ENCODE measurements at regions not wholly inside any gene's neighbourhood (a gene's known extent, or its start where the extent isn't known, plus 50 kb on each side); places are given as distances from the start of the nearest gene placed in this dataset.

GRCh38 chr15:87357637-87358313, 898.8 kb downstream of the NTRK3 start:
- DNase-seq (ENCODE audit: low read depth in 2 of 2): no peak

- DNase-seq (ENCODE audit: low read depth in 2 of 2): no peak
Observed at GRCh38 chr15:87355946-87356345, 900.6 kb downstream of the NTRK3 start.

- DNase-seq (ENCODE audit: low read depth in 2 of 2): no peak
Observed at GRCh38 chr15:87354661-87355410, 901.7 kb downstream of the NTRK3 start.

- DNase-seq (ENCODE audit: low read depth in 2 of 2): no peak
Observed at GRCh38 chr15:87349181-87349580, 907.4 kb downstream of the NTRK3 start.

- DNase-seq (ENCODE audit: low read depth in 2 of 2): no peak
Observed at GRCh38 chr15:87348746-87349145, 907.8 kb downstream of the NTRK3 start.

- no peak for DNase-seq (ENCODE audit: low read depth in 2 of 2)
Observed at GRCh38 chr15:87347806-87348515, 908.6 kb downstream of the NTRK3 start.

DNA sequence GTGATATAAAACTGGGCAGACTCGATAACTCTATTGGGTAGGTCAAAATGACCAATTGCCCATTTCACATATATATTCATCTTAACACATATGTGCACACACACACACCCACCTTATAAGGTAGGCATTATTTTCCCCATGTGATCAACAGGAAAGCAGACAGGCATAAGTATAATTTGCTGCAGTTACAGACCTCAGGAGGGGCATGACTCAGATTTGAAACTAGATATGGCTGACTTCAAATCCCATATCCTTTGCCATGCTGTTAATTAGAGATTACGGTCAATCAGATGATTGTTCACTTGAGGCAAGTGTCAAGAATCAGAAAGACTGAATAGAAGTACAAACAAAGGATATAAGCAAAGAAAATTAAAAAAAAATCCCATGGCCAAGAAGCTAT, 910.6 kb downstream of the NTRK3 start:
- no peak for DNase-seq (ENCODE audit: low read depth in 2 of 2)

DNA sequence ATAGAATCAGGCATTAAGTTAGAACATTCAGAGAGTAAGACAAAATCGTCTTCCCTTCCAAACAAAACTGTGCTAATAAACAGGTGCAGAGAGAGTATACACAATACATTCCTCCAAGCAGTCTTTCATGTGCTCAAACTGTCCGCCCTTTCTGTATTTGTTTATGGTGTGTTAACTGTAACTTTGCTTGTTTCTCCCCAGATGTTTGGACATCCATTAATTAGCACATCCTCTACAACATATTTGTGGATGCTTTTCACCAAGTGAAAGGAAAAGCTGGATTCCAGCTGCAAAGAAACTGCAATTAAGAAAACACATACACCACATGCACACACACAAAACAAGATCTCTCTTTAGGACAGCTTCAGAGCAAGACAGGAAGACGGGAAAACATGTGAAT, 912.6 kb downstream of the NTRK3 start:
- DNase-seq (ENCODE audit: low read depth in 2 of 2): no peak

DNA sequence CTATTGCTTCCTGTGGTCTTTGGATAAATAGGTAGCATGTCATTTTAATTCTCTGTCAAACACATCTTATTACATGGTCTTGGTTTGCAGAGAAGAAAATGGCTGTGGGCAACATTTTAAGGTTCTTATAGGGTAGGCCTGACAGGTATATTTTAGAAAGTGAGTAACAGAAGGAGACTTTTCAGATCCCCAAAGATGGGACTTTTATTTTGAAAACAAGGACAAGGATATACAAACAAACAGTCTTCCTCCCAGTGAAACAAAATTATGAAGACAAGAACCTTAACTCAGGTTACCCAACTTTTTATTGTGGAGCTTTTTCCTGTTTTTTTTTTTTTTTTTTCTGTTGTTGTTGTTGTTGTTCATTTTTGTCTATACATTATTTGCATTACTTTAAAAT, 916.2 kb downstream of the NTRK3 start:
- no peak for DNase-seq (ENCODE audit: low read depth in 2 of 2)

- DNase-seq (ENCODE audit: low read depth in 2 of 2): no peak
Observed at GRCh38 chr15:87326269-87326668, 930.3 kb downstream of the NTRK3 start.

- DNase-seq (ENCODE audit: low read depth in 2 of 2): no peak
Observed at GRCh38 chr15:87322870-87323269, 933.7 kb downstream of the NTRK3 start.

DNA sequence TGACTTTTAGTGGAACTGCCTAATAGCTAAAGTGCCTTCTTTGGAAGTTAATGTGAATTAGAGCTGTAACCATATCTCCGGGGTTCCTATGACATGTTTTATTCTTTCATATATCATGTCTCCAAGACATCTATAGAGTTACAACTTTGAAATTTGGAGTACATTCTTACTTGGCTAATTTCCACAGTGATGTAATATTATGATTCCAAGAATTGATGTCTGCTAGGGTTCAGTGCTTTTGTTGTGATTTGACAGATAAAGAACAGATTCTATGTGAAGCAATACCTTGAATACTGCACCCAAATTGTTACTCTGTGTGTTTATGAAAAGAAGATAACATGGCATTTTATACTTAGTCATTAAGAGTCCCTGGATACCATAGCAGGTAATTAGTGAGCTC, 934.3 kb downstream of the NTRK3 start:
- DNase-seq (ENCODE audit: low read depth in 2 of 2): no peak

DNA sequence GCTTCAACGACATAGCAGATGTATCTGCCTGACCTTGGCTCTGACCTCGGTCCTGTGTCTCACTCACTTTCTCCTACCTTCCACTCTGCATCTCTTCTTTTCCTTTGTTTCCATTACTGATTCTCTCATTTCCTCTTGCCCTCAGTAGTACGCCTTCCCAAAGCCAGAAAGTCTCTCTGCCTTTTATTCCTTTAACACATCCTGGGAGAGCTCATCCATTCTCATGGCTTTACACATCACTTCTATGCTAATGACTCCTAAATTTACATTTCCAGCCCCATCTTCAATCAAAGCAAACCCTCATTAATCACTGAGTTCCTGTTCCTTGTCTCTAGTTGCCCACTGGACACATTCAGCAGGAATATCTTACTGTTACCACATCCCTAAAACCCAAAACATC, 938.6 kb downstream of the NTRK3 start:
- no peak for DNase-seq (ENCODE audit: low read depth in 2 of 2)

DNA sequence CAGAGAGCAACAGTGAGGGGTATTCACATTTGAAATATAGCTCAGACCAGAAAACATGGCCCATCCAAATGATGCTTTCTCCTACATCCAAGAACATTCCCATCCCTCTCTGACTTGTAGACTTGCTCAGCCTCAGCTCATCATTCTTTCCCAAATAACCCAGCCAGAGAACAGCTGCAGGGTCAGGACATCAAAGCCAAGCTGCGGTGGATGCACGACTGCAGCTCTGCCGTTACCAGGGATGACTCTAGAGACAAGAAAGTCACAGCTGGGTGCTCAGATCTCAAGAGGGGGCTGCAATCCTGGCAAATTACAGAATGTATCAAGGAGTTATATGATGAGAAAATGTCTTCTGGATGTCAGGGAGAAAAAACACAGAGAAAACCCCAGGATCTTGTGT, 944.3 kb downstream of the NTRK3 start:
- no peak for DNase-seq (ENCODE audit: low read depth in 2 of 2)

- no peak for DNase-seq (ENCODE audit: low read depth in 2 of 2)
Observed at GRCh38 chr15:87300146-87300545, 956.4 kb downstream of the NTRK3 start.

- DNase-seq (ENCODE audit: low read depth in 2 of 2): no peak
Observed at GRCh38 chr15:87294854-87295253, 961.7 kb downstream of the NTRK3 start.

- DNase-seq (ENCODE audit: low read depth in 2 of 2): no peak
Observed at GRCh38 chr15:87293031-87293430, 963.5 kb downstream of the NTRK3 start.

- no peak for DNase-seq (ENCODE audit: low read depth in 2 of 2)
Observed at GRCh38 chr15:87287156-87287555, 969.4 kb downstream of the NTRK3 start.

DNA sequence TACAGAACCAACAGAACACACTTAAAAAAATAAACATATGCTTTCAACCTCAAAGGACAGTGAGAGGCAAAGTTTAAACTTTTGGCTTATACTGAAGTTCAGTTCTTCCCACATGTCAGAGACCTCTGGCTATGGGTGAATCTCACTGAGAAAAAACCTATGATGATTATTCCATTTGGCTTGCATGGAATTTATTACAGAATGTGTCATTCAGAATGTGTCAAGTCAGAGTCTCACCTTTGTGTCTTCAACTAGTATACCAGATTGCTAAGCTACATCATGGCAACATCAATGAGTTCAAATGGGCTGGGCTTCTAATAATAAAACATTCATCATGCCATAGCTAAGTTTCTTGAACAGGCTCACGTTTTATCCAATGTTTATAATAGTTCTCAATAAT, 987.0 kb downstream of the NTRK3 start:
- DNase-seq (ENCODE audit: low read depth in 2 of 2): no peak

- no peak for DNase-seq (ENCODE audit: low read depth in 2 of 2)
Observed at GRCh38 chr15:87268675-87269074, 987.9 kb downstream of the NTRK3 start.

- DNase-seq (ENCODE audit: low read depth in 2 of 2): no peak
Observed at GRCh38 chr15:87267798-87268197, 988.7 kb downstream of the NTRK3 start.

- no peak for DNase-seq (ENCODE audit: low read depth in 2 of 2)
Observed at GRCh38 chr15:87263871-87264270, 992.7 kb downstream of the NTRK3 start.

DNA sequence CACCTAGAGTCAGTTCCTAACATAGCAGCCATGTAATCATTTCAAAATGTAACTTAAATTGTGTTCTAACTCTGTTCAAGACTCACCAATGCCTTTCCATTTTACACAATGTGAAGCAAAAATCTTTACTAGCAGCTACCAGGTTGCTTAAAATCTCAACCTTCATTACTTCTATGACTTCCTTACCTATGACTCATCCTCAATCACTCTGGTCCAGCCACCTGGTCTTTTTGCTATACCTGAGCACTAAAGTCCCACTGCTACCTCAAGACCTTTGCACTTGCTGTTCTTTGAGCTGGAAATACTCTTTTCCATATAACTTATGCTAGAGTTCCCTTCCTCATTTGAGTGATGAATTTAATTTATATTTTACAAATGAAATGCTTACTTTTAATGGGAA, 993.2 kb downstream of the NTRK3 start:
- DNase-seq (ENCODE audit: low read depth in 2 of 2): no peak
